HCT116 (cell line): ENCODE measurements at regions not wholly inside any gene's neighbourhood (a gene's known extent, or its start where the extent isn't known, plus 50 kb on each side); places are given as distances from the start of the nearest gene placed in this dataset.

Source experiments
- ATAC-seq: fragments of 200-7000 bp; cut with Tn5 transposase; 2 replicates; pipeline ENCODE4 v1.9.1; 2020; ENCODE audit warnings: mild to moderate bottlenecking, moderate library complexity
- BruUV-seq: library from RNA; stranded (reverse); fragments of 400-500 nt; replicated peaks from 2 replicates; lab custom pipeline; 2021; lab: Mats Ljungman, UMichigan
- CTCF ChIA-PET: fragments of 300-600 bp; sonication (Branson Sonifier 250); formaldehyde crosslinking; loops from one replicate; lab custom pipeline; 2021; ENCODE audit warnings: antibody characterized with exemption; lab: Charles Lee
- POLR2A ChIA-PET: fragments of 300-600, 350-600 bp; sonication (Branson Sonifier 250); formaldehyde crosslinking; loops from one replicate; lab custom pipeline; 2021; ENCODE audit warnings: antibody characterized with exemption; lab: Charles Lee
- RAD21 ChIA-PET, 2 experiments: fragments of 300-600 bp; sonication (Branson Sonifier 250); formaldehyde crosslinking; loops; one replicate each; lab custom pipeline; 2023; ENCODE audit warnings: low total read pairs in 2 of 2; ENCODE audit not compliant: uncharacterized antibody in 2 of 2, unreplicated experiment in 2 of 2, low non-redundant PET in 1 of 2; lab: Charles Lee
- DNase-seq: peaks from one replicate; pipeline ENCODE4 v3.0.0-alpha.2; 2010; ENCODE audit warnings: low read depth, low spot score
- H2AFZ ChIP-seq: fragments of 200-600 bp; shearing (Covaris generic), sonication (generic); 2 replicates; pipeline ENCODE4 v1.6.1; 2017; ENCODE audit warnings: low read depth, mixed run types, mixed read lengths, antibody characterized with exemption, low read length; ENCODE audit not compliant: poor library complexity, severe bottlenecking
- H3K27ac ChIP-seq: 2 replicates; pipeline ENCODE4 v1.5.1; 2012; ENCODE audit warnings: low read depth, low read length
- H3K27me3 ChIP-seq: fragments of 200-600 bp; sonication (generic); 2 replicates; pipeline ENCODE4 v1.6.1; 2016; ENCODE audit warnings: mixed run types, low read length, mixed read lengths; ENCODE audit not compliant: insufficient read depth
- H3K36me3 ChIP-seq, 2 experiments: fragments of 200-500 bp in 1 of 2; fragments of 200-600 bp in 1 of 2; sonication (Bioruptor generic) in 1 of 2; sonication (generic) in 1 of 2; 2 replicates each; pipeline versions ENCODE4 v1.5.1 to v1.6.1; 2014 to 2016; ENCODE audit warnings: low read length in 2 of 2, inconsistent platforms in 1 of 2, mixed read lengths in 1 of 2, mixed run types in 1 of 2; ENCODE audit not compliant: insufficient read depth in 2 of 2, control insufficient read depth in 1 of 2
- H3K4me1 ChIP-seq, 2 experiments: fragments of 200-600 bp in 1 of 2; sonication (generic) in 1 of 2; 2 replicates each; pipeline versions ENCODE4 v1.5.1 to v1.6.1; 2012 to 2017; ENCODE audit warnings: low read length in 2 of 2, inconsistent platforms in 1 of 2, mild to moderate bottlenecking in 1 of 2, mixed read lengths in 1 of 2, mixed run types in 1 of 2, moderate library complexity in 1 of 2; ENCODE audit not compliant: insufficient read depth in 2 of 2, control insufficient read depth in 1 of 2
- H3K4me2 ChIP-seq: fragments of 200-600 bp; sonication (generic); 2 replicates; pipeline ENCODE4 v1.6.1; 2017; ENCODE audit warnings: mixed run types, low read length, mixed read lengths
- H3K4me3 ChIP-seq, 2 experiments: fragments of 200-600 bp in 1 of 2; sonication (generic) in 1 of 2; replicated peaks in 1 of 2; 2 replicates each; pipeline ENCODE4 v1.5.1; 2011 to 2016; ENCODE audit warnings: low read length in 2 of 2, control low read depth in 1 of 2, low read depth in 1 of 2, mild to moderate bottlenecking in 1 of 2, mixed read lengths in 1 of 2, mixed run types in 1 of 2
- H3K79me2 ChIP-seq: fragments of 200-600 bp; sonication (generic); 2 replicates; pipeline ENCODE4 v1.6.1; 2017; ENCODE audit warnings: mild to moderate bottlenecking, mixed run types, low read length, moderate library complexity, mixed read lengths; ENCODE audit not compliant: insufficient read depth
- H3K9ac ChIP-seq: fragments of 200-600 bp; sonication (generic); 2 replicates; pipeline ENCODE4 v1.6.1; 2016; ENCODE audit warnings: low read length, mixed read lengths
- H3K9me2 ChIP-seq: fragments of 200-600 bp; sonication (generic), shearing (Covaris generic); 2 replicates; pipeline ENCODE4 v1.6.1; 2017; ENCODE audit warnings: mixed run types, mild to moderate bottlenecking, moderate library complexity; ENCODE audit not compliant: insufficient read depth
- H3K9me3 ChIP-seq, 2 experiments: fragments of 200-500 bp in 1 of 2; fragments of 200-600 bp in 1 of 2; sonication (Bioruptor generic) in 1 of 2; sonication (generic) in 1 of 2; 2 replicates each; pipeline ENCODE4 v1.6.1; 2014 to 2017; ENCODE audit warnings: low read length in 2 of 2, mixed read lengths in 2 of 2, inconsistent platforms in 1 of 2, low read depth in 1 of 2, mild to moderate bottlenecking in 1 of 2, mixed run types in 1 of 2, moderate library complexity in 1 of 2; ENCODE audit not compliant: control insufficient read depth in 1 of 2, insufficient read depth in 1 of 2
- H4K20me1 ChIP-seq: fragments of 200-600 bp; sonication (generic), shearing (Covaris generic); 2 replicates; pipeline ENCODE4 v1.6.1; 2017; ENCODE audit warnings: mixed run types, mild to moderate bottlenecking, moderate library complexity; ENCODE audit not compliant: insufficient read depth
- CBX3 ChIP-seq: IDR thresholded peaks from 2 replicates; pipeline ENCODE4 v1.6.1; 2012; ENCODE audit warnings: low read depth
- EGR1 ChIP-seq: IDR thresholded peaks from 2 replicates; pipeline ENCODE4 v1.6.1; 2012; ENCODE audit warnings: low read depth
- EZH2 ChIP-seq: fragments of 200-600 bp; sonication (generic); IDR thresholded peaks from 2 replicates; pipeline ENCODE4 v1.6.1; 2017; ENCODE audit warnings: antibody characterized with exemption, mixed run types
- EZH2phosphoT487 ChIP-seq: fragments of 200-600 bp; IDR thresholded peaks from 2 replicates; pipeline ENCODE4 v1.6.1; 2018; ENCODE audit warnings: antibody characterized with exemption, borderline replicate concordance
- FOSL1 ChIP-seq: IDR thresholded peaks from 2 replicates; pipeline ENCODE4 v1.6.1; 2012; ENCODE audit warnings: low read depth
- JUND ChIP-seq: IDR thresholded peaks from 2 replicates; pipeline ENCODE4 v1.6.1; 2012
- POLR2AphosphoS5 ChIP-seq: IDR thresholded peaks from 2 replicates; pipeline ENCODE4 v1.6.1; 2011; ENCODE audit warnings: mild to moderate bottlenecking, low read depth, low read length, moderate library complexity
- RAD21 ChIP-seq: IDR thresholded peaks from 2 replicates; pipeline ENCODE4 v1.6.1; 2012; ENCODE audit warnings: low read depth, mild to moderate bottlenecking
- SIN3A ChIP-seq: IDR thresholded peaks from 2 replicates; pipeline ENCODE4 v1.6.1; 2012; ENCODE audit warnings: low read depth
- SRF ChIP-seq: IDR thresholded peaks from 2 replicates; pipeline ENCODE4 v1.6.1; 2012; ENCODE audit warnings: low read depth
- TCF7L2 ChIP-seq: IDR thresholded peaks from 2 replicates; pipeline ENCODE4 v1.7.0; 2011; ENCODE audit warnings: borderline replicate concordance, inconsistent platforms; ENCODE audit not compliant: insufficient read depth, insufficient read length; ENCODE audit errors: extremely low read depth
- YY1 ChIP-seq: IDR thresholded peaks from 2 replicates; pipeline ENCODE4 v1.6.1; 2011; ENCODE audit warnings: low read length, low read depth, moderate library complexity, mild to moderate bottlenecking; ENCODE audit not compliant: insufficient replicate concordance; ENCODE audit errors: extremely low read depth
- ZFX ChIP-seq: fragments of 450-650 bp; IDR thresholded peaks from 2 replicates; pipeline ENCODE4 v1.6.1; 2017
- intact Hi-C: fragments of 100-400 bp; cut with micrococcal nuclease; formaldehyde crosslinking; loops from 2 replicates; pipeline ENCODE4 v1.10.0; 2022
- TF ChIP-seq, protein P1 (sequence below), 3 experiments: fragments of 200-600 bp in 1 of 3; sonication (generic) in 1 of 3; IDR thresholded peaks in 2 of 3; conservative IDR thresholded peaks in 1 of 3; 2 replicates each; pipeline ENCODE4 v1.5.1; 2012 to 2017; ENCODE audit warnings: low read depth in 2 of 3, low read length in 2 of 3, antibody characterized with exemption in 1 of 3, borderline replicate concordance in 1 of 3, control low read depth in 1 of 3, mild to moderate bottlenecking in 1 of 3, mixed read lengths in 1 of 3, mixed run types in 1 of 3, moderate library complexity in 1 of 3; ENCODE audit not compliant: insufficient read depth in 1 of 3
- TF ChIP-seq, protein P2 (sequence below): IDR thresholded peaks from 2 replicates; pipeline ENCODE4 v1.6.1; 2012
- TF ChIP-seq, protein P3 (sequence below): IDR thresholded peaks from 2 replicates; pipeline ENCODE4 v1.6.1; 2012

DNA sequence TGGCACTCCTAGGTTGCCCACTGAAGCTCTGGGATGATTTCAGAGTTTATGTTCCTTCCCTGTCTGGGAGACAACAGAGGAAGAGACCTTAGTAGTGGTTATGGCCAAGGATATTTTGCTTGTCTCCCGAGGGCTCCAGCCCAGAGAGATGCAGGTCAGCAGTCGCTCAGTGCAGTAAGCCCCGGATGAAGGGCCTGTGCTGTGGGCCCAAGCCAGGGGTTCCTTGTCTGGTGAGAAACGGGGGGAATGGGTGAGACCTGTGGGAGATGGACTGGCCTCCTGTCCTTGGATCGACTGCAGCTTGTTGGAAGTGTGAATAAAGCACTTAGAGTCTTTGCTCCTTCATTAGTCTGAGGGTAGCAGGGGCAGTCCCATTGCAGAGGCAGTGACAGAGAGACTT, 260.7 kb upstream of the RIOK2 start:
- Histone ChIP-seq H3K27ac (no peak overlapping the region), H3K9me3 (no peaks in the 10 kb centered on the region), H3K9me2 (no peaks in the 10 kb centered on the region), H3K4me3 (no peak overlapping the region), H2AFZ (no peak overlapping the region), H3K9ac (no peak overlapping the region), H3K36me3 (no peaks in the 10 kb centered on the region), H3K27me3 (no peaks in the 10 kb centered on the region), H3K4me1 (no peaks in the 10 kb centered on the region), H3K4me2 (no peak overlapping the region), H3K79me2 (no peaks in the 10 kb centered on the region), H4K20me1 (no peaks in the 10 kb centered on the region)
- DNase-seq: no peak
- TF ChIP-seq POLR2AphosphoS5 (no peak), SIN3A (no peak), EGR1 (no peak), RAD21 (no peak), JUND (no peak), FOSL1 (no peak)
- TF ChIP-seq, protein P1, sequence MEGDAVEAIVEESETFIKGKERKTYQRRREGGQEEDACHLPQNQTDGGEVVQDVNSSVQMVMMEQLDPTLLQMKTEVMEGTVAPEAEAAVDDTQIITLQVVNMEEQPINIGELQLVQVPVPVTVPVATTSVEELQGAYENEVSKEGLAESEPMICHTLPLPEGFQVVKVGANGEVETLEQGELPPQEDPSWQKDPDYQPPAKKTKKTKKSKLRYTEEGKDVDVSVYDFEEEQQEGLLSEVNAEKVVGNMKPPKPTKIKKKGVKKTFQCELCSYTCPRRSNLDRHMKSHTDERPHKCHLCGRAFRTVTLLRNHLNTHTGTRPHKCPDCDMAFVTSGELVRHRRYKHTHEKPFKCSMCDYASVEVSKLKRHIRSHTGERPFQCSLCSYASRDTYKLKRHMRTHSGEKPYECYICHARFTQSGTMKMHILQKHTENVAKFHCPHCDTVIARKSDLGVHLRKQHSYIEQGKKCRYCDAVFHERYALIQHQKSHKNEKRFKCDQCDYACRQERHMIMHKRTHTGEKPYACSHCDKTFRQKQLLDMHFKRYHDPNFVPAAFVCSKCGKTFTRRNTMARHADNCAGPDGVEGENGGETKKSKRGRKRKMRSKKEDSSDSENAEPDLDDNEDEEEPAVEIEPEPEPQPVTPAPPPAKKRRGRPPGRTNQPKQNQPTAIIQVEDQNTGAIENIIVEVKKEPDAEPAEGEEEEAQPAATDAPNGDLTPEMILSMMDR (IDR thresholded peaks at IDR 0.05 in 2 of 3, conservative IDR thresholded peaks at IDR 0.05 in 1 of 3; ENCODE audit: borderline replicate concordance in 1 of 3, insufficient read depth in 1 of 3, low read depth in 2 of 3, low read length in 2 of 3): no peak
- TF ChIP-seq, protein P2, sequence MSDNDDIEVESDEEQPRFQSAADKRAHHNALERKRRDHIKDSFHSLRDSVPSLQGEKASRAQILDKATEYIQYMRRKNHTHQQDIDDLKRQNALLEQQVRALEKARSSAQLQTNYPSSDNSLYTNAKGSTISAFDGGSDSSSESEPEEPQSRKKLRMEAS: no peak
- intact Hi-C loops: no loop called here
- RAD21 ChIA-PET: no interaction called here
- POLR2A ChIA-PET: no interaction called here
- ATAC-seq: no peak
- no TSS peak for BruUV-seq
- CTCF ChIA-PET: no interaction called here

DNA sequence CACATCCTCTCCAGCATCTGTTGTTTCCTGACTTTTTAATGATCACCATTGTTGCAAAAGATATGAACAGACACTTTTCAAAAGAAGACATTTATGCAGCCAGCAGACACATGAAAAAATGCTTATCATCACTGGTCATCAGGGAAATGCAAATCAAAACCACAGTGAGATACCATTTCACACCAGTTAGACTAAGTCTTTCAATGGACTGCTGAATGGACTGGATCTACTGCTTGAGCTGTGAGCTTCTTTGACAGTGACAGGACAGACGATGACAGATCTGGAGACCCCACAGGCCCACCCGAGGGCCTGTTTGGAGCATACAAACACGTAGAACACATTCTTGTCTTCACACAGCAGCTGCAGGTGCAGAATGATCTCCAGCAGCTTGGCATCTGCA, 266.1 kb upstream of the RIOK2 start:
- Histone ChIP-seq H2AFZ (no peak overlapping the region), H3K9me2 (no peaks in the 10 kb centered on the region), H3K79me2 (no peaks in the 10 kb centered on the region), H3K9ac (no peak overlapping the region), H3K4me3 (no peak overlapping the region), H4K20me1 (no peaks in the 10 kb centered on the region), H3K27me3 (no peaks in the 10 kb centered on the region), H3K36me3 (no peaks in the 10 kb centered on the region; a peak in 1 of 4 replicates), H3K27ac (no peak overlapping the region), H3K4me1 (no peaks in the 10 kb centered on the region), H3K9me3 (no peaks in the 10 kb centered on the region), H3K4me2 (no peak overlapping the region)
- POLR2A ChIA-PET: no interaction called here
- no TSS peak for BruUV-seq
- ATAC-seq (no peak), DNase-seq (no peak)
- RAD21 ChIA-PET: no interaction called here
- CTCF ChIA-PET: no interaction called here
- intact Hi-C loops: no loop called here
- TF ChIP-seq CBX3 (no peak), FOSL1 (no peak), POLR2AphosphoS5 (no peak), ZFX (no peak), EGR1 (no peak), SIN3A (no peak), EZH2 (no peak), EZH2phosphoT487 (no peak), JUND (no peak), RAD21 (no peak), TCF7L2 (no peak), YY1 (no peak), SRF (no peak)
- TF ChIP-seq, protein P3, sequence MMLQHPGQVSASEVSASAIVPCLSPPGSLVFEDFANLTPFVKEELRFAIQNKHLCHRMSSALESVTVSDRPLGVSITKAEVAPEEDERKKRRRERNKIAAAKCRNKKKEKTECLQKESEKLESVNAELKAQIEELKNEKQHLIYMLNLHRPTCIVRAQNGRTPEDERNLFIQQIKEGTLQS: no peak
- TF ChIP-seq, protein P1 (IDR thresholded peaks at IDR 0.05 in 2 of 3, conservative IDR thresholded peaks at IDR 0.05 in 1 of 3; ENCODE audit: borderline replicate concordance in 1 of 3, insufficient read depth in 1 of 3, low read depth in 2 of 3, low read length in 2 of 3): no peak
